GM10248 (cell line): ENCODE measurements at regions not wholly inside any gene's neighbourhood (a gene's known extent, or its start where the extent isn't known, plus 50 kb on each side); places are given as distances from the start of the nearest gene placed in this dataset.

Experiments
- CTCF ChIA-PET: fragments of 300-600 bp; sonication (Branson Sonifier 250); formaldehyde crosslinking; extraction: SDS; loops from one replicate; lab custom pipeline; 2021; ENCODE audit warnings: antibody characterized with exemption; lab: Yijun Ruan, JAX
- POLR2A ChIA-PET: fragments of 350-650 bp; sonication (Branson Sonifier 250); formaldehyde crosslinking; extraction: SDS; loops from one replicate; lab custom pipeline; 2020; ENCODE audit warnings: antibody characterized with exemption; lab: Yijun Ruan, JAX
- DNase-seq: peaks from one replicate; pipeline ENCODE4 v3.0.0; 2012; ENCODE audit errors: extremely low spot score
- CTCF ChIP-seq: IDR thresholded peaks from 2 replicates; pipeline ENCODE4 v1.5.1; 2012; ENCODE audit warnings: mild to moderate bottlenecking, low read depth; ENCODE audit errors: extremely low read depth, missing control alignments, control extremely low read depth

- CTCF ChIA-PET = no interaction called here
- DNase-seq = no peak
- POLR2A ChIA-PET = no interaction called here
- no peak for TF ChIP-seq CTCF
Observed at GRCh38 chr2:236815746-236816145, 246.1 kb downstream of the ACKR3 start.

- DNase-seq = no peak
- ChIA-PET POLR2A (no interaction called here), CTCF (no interaction called here)
- TF ChIP-seq CTCF = no peak
Observed at GRCh38 chr2:236816197-236817170, 246.9 kb downstream of the ACKR3 start.

GRCh38 chr2:236818281-236819045 is 248.8 kb downstream of the ACKR3 start:
- no peak for TF ChIP-seq CTCF
- ChIA-PET CTCF (interaction anchor here (0.9 kb wide), 1 partner anchor 12 kb away, joined by 3 read pairs; no protein-coding TSS in a partner anchor), POLR2A (no interaction called here)
- DNase-seq = no peak

- POLR2A ChIA-PET = interaction anchor here (0.6 kb wide), 1 partner anchor 131 kb away, joined by 4 read pairs; no protein-coding TSS in a partner anchor
- CTCF ChIA-PET = no interaction called here
- no peak for DNase-seq
- no peak for TF ChIP-seq CTCF
Observed at GRCh38 chr2:236819275-236820002, 249.8 kb downstream of the ACKR3 start.

- CTCF ChIA-PET = no interaction called here
- DNase-seq = no peak
- POLR2A ChIA-PET = no interaction called here
- no peak for TF ChIP-seq CTCF
Observed at GRCh38 chr2:236820763-236821344, 251.2 kb downstream of the ACKR3 start.

GRCh38 chr2:236823041-236823629 is 253.5 kb downstream of the ACKR3 start:
- CTCF ChIA-PET = no interaction called here
- POLR2A ChIA-PET = interaction anchor here (0.6 kb wide), 1 partner anchor 198 kb away, joined by 4 read pairs; no protein-coding TSS in a partner anchor
- DNase-seq = no peak
- TF ChIP-seq CTCF = no peak
